ENCODE measurements at regions not wholly inside any gene's neighbourhood (a gene's known extent, or its start where the extent isn't known, plus 50 kb on each side); places are given as distances from the start of the nearest gene placed in this dataset.

GRCh38 chr2:78553866-78554647, 471.4 kb upstream of the REG3G start:
- TF ChIP-seq CTCF (IDR thresholded peaks at IDR 0.05) (no peak), POLR2A (IDR thresholded peaks at IDR 0.05) (no peak)
